CD14-positive monocyte (primary cell): ENCODE measurements at regions not wholly inside any gene's neighbourhood (a gene's known extent, or its start where the extent isn't known, plus 50 kb on each side); places are given as distances from the start of the nearest gene placed in this dataset.

ENCODE experiments used
- DNase-seq, 3 donors: peaks; one replicate each; pipeline ENCODE4 v3.0.0-alpha.2; 2011 to 2022
- H2AFZ ChIP-seq: 2 replicates; pipeline ENCODE4 v1.6.0; 2012; ENCODE audit warnings: mild to moderate bottlenecking, low read depth, low read length, inconsistent platforms; ENCODE audit not compliant: insufficient read depth, poor library complexity, severe bottlenecking
- H3K27ac ChIP-seq, 2 donors: 1 replicate in 1 of 2; 2 replicates in 1 of 2; pipeline ENCODE4 v1.5.1; 2012 to 2013; ENCODE audit warnings: low read length in 2 of 2, control low read depth in 1 of 2, inconsistent platforms in 1 of 2, low read depth in 1 of 2, mild to moderate bottlenecking in 1 of 2
- H3K27me3 ChIP-seq, 2 donors: one replicate each; pipeline versions ENCODE4 v1.6.0 to v1.6.1; 2011 to 2013; ENCODE audit warnings: low read length in 2 of 2; ENCODE audit not compliant: control insufficient read depth in 2 of 2, insufficient read depth in 2 of 2
- H3K36me3 ChIP-seq, 2 donors: replicated peaks in 1 of 2; 1 replicate in 1 of 2; 2 replicates in 1 of 2; pipeline versions ENCODE4 v1.5.1 to v1.6.1; 2012 to 2013; ENCODE audit warnings: low read length in 2 of 2, control low read depth in 1 of 2, inconsistent platforms in 1 of 2, mild to moderate bottlenecking in 1 of 2; ENCODE audit not compliant: insufficient read depth in 2 of 2, control insufficient read depth in 1 of 2
- H3K4me1 ChIP-seq, 2 donors: 1 replicate in 1 of 2; 2 replicates in 1 of 2; pipeline versions ENCODE4 v1.5.1 to v1.6.1; 2012 to 2013; ENCODE audit warnings: low read length in 2 of 2, control low read depth in 1 of 2, inconsistent platforms in 1 of 2, mild to moderate bottlenecking in 1 of 2, moderate library complexity in 1 of 2; ENCODE audit not compliant: insufficient read depth in 2 of 2, control insufficient read depth in 1 of 2
- H3K4me2 ChIP-seq: replicated peaks from 2 replicates; pipeline ENCODE3; 2012; ENCODE audit warnings: low read length, moderate library complexity, mild to moderate bottlenecking; ENCODE audit not compliant: poor library complexity, severe bottlenecking; ENCODE audit errors: extremely low read depth
- H3K4me3 ChIP-seq, 3 experiments: fragments of 200-600 bp in 1 of 3; sonication (generic) in 1 of 3; replicated peaks in 1 of 3; 1 replicate in 2 of 3; 2 replicates in 1 of 3; pipeline ENCODE4 v1.5.1; 2011 to 2013; ENCODE audit warnings: low read length in 3 of 3, mild to moderate bottlenecking in 3 of 3, control low read depth in 2 of 3, low read depth in 2 of 3, inconsistent platforms in 1 of 3, moderate library complexity in 1 of 3
- H3K79me2 ChIP-seq: 2 replicates; pipeline ENCODE4 v1.6.0; 2012; ENCODE audit warnings: mild to moderate bottlenecking, control low read depth, inconsistent platforms, low read length, moderate library complexity; ENCODE audit not compliant: insufficient read depth
- H3K9ac ChIP-seq: 2 replicates; pipeline ENCODE4 v1.6.0; 2017; ENCODE audit warnings: low read length, mild to moderate bottlenecking; ENCODE audit not compliant: insufficient read depth, poor library complexity, severe bottlenecking
- H3K9me3 ChIP-seq, 2 donors: replicated peaks in 1 of 2; 1 replicate in 1 of 2; 2 replicates in 1 of 2; pipeline versions ENCODE4 v1.5.1 to v1.6.1; 2012 to 2013; ENCODE audit warnings: low read length in 2 of 2, control low read depth in 1 of 2; ENCODE audit not compliant: control insufficient read depth in 1 of 2, insufficient read depth in 1 of 2
- H4K20me1 ChIP-seq: 2 replicates; pipeline ENCODE4 v1.6.0; 2012; ENCODE audit warnings: mild to moderate bottlenecking, low read length, control low read depth, moderate library complexity; ENCODE audit not compliant: insufficient read depth
- H3K27ac Mint-ChIP-seq, 7 donors: one replicate each; pipeline ENCODE4 v1.8.0; 2020; ENCODE audit warnings: mild to moderate bottlenecking in 7 of 7, mixed read lengths in 7 of 7, moderate library complexity in 6 of 7, inconsistent platforms in 2 of 7
- H3K27me3 Mint-ChIP-seq, 3 donors: one replicate each; pipeline ENCODE4 v1.8.0; 2021 to 2022; ENCODE audit warnings: low read depth in 3 of 3, mild to moderate bottlenecking in 3 of 3, mixed read lengths in 3 of 3, moderate library complexity in 3 of 3, inconsistent platforms in 1 of 3
- H3K36me3 Mint-ChIP-seq, 2 donors: one replicate each; pipeline ENCODE4 v1.8.0; 2020; ENCODE audit warnings: mixed read lengths in 2 of 2, inconsistent platforms in 1 of 2, mild to moderate bottlenecking in 1 of 2
- H3K4me1 Mint-ChIP-seq: one replicate; pipeline ENCODE4 v1.8.0; 2020; ENCODE audit warnings: mild to moderate bottlenecking, mixed read lengths
- H3K4me3 Mint-ChIP-seq, 2 donors: one replicate each; pipeline ENCODE4 v1.8.0; 2020; ENCODE audit warnings: mild to moderate bottlenecking in 2 of 2, mixed read lengths in 2 of 2, moderate library complexity in 1 of 2
- H3K9me3 Mint-ChIP-seq, 7 donors: one replicate each; pipeline ENCODE4 v1.8.0; 2020 to 2022; ENCODE audit warnings: mixed read lengths in 7 of 7, mild to moderate bottlenecking in 6 of 7, moderate library complexity in 6 of 7, inconsistent platforms in 2 of 7
- CTCF ChIP-seq: fragments of 200-600 bp; IDR thresholded peaks from one replicate; pipeline ENCODE4 v1.8.0; 2022; ENCODE audit warnings: antibody characterized with exemption, mild to moderate bottlenecking
- WGBS: methylation state at CpG from one replicate; pipeline ENCODE4 v1.1.5; 2013; ENCODE audit warnings: missing lambda C conversion rate; ENCODE audit not compliant: insufficient coverage; 5-methylcytosine and 5-hydroxymethylcytosine counted together
- intact Hi-C, 2 donors: fragments of 100-400 bp; cut with micrococcal nuclease; formaldehyde crosslinking; loops; one replicate each; pipeline versions ENCODE4 v1.15.0 to v1.15.1; 2023

- Mint-ChIP-seq H3K9me3 (no peaks in the 10 kb centered on the region), H3K27ac (no peak overlapping the region), H3K4me1 (no peaks in the 10 kb centered on the region), H3K36me3 (no peaks in the 10 kb centered on the region), H3K27me3 (peaks cover 0 to 2% (median 0%) of the 10 kb centered on the region in 3 donors), H3K4me3 (no peak overlapping the region)
- Histone ChIP-seq H3K4me3 (no peak overlapping the region), H3K27me3 (no peaks in the 10 kb centered on the region), H3K4me1 (no peaks in the 10 kb centered on the region), H3K9ac (no peak overlapping the region), H2AFZ (no peak overlapping the region), H3K4me2 (no peak overlapping the region), H3K27ac (no peak overlapping the region), H3K9me3 (no peaks in the 10 kb centered on the region), H4K20me1 (no peaks in the 10 kb centered on the region), H3K36me3 (no peaks in the 10 kb centered on the region), H3K79me2 (no peaks in the 10 kb centered on the region)
- no CpG with 5 or more reads among the region's 4 CpGs for WGBS
- intact Hi-C loops = no loop called here
- TF ChIP-seq CTCF = no peak
- no peak for DNase-seq
Observed at GRCh38 chr17:11140501-11140900, 100.5 kb upstream of the SHISA6 start.

GRCh38 chr17:11140043-11140442 lies 101.0 kb upstream of the SHISA6 start:
- intact Hi-C loops = no loop called here
- H3K4me3 Mint-ChIP-seq = no peak overlapping the region

More at GRCh38 chr17:11140043-11140442, 101.0 kb upstream of the SHISA6 start:
- Histone ChIP-seq H2AFZ (no peak overlapping the region), H3K27me3 (no peaks in the 10 kb centered on the region), H3K9ac (no peak overlapping the region), H3K27ac (no peak overlapping the region), H4K20me1 (no peaks in the 10 kb centered on the region), H3K79me2 (no peaks in the 10 kb centered on the region), H3K9me3 (no peaks in the 10 kb centered on the region), H3K4me3 (no peak overlapping the region), H3K36me3 (no peaks in the 10 kb centered on the region), H3K4me1 (no peaks in the 10 kb centered on the region), H3K4me2 (no peak overlapping the region)
- peaks cover 0 to 2% (median 0%) of the 10 kb centered on the region in 3 donors for H3K27me3 Mint-ChIP-seq
- DNase-seq = no peak
- no peak for TF ChIP-seq CTCF
- H3K4me1 Mint-ChIP-seq = no peaks in the 10 kb centered on the region
- H3K36me3 Mint-ChIP-seq = no peaks in the 10 kb centered on the region
- no peak overlapping the region for H3K27ac Mint-ChIP-seq
- no peaks in the 10 kb centered on the region for H3K9me3 Mint-ChIP-seq
- WGBS = no CpG with 5 or more reads among the region's 1 CpG
